ENCODE measurements at regions not wholly inside any gene's neighbourhood (a gene's known extent, or its start where the extent isn't known, plus 50 kb on each side); places are given as distances from the start of the nearest gene placed in this dataset.

- Histone ChIP-seq H3K9me3 (no peaks in the 10 kb centered on the region), H3K27me3 (no peaks in the 10 kb centered on the region), H3K36me3 (no peaks in the 10 kb centered on the region), H3K4me1 (no peaks in the 10 kb centered on the region), H3K27ac (no peak overlapping the region), H3K4me3 (no peak overlapping the region)
- 59 to 69% methylated on average over 6 of the region's 6 CpGs for WGBS, 2 donors
- ATAC-seq (no peak), FAIRE-seq (no peak), DNase-seq (no peak)
- TF ChIP-seq CTCF (IDR thresholded peaks at IDR 0.05) = no peak
- intact Hi-C loops (cut with DNase I) = loop anchor here in 1 of 3 donors (10.0 kb wide), 1 partner anchor 855 kb away; no protein-coding TSS in a partner anchor
Measured at GRCh38 chr4:22949161-22949855, 256.6 kb downstream of the GBA3 start.

- FAIRE-seq (no peak), DNase-seq (no peak), ATAC-seq (no peak)
- Histone ChIP-seq H3K36me3 (no peaks in the 10 kb centered on the region), H3K4me3 (no peak overlapping the region), H3K27ac (no peak overlapping the region), H3K27me3 (no peaks in the 10 kb centered on the region), H3K4me1 (no peaks in the 10 kb centered on the region), H3K9me3 (no peaks in the 10 kb centered on the region)
- intact Hi-C loops (cut with DNase I) = loop anchor here in 1 of 3 donors (10.0 kb wide), 1 partner anchor 857 kb away; no protein-coding TSS in a partner anchor
- 75 to 83% methylated on average over 5 of the region's 5 CpGs for WGBS, 2 donors
- no peak for TF ChIP-seq CTCF (IDR thresholded peaks at IDR 0.05)
Measured at GRCh38 chr4:22947851-22948250, 255.1 kb downstream of the GBA3 start.

GRCh38 chr4:22942920-22943559 is 250.3 kb downstream of the GBA3 start:
- FAIRE-seq (no peak), ATAC-seq (no peak), DNase-seq (no peak)
- H3K27me3 ChIP-seq = no peaks in the 10 kb centered on the region
- H3K4me3 ChIP-seq = no peak overlapping the region
- TF ChIP-seq CTCF (IDR thresholded peaks at IDR 0.05) = no peak
- H3K4me1 ChIP-seq = peaks cover 5 to 12% (median 10%) of the 10 kb centered on the region in 3 donors
- no peak overlapping the region for H3K27ac ChIP-seq
- intact Hi-C loops (cut with DNase I) = loop anchor here in 1 of 3 donors (10.0 kb wide), 1 partner anchor 862 kb away; no protein-coding TSS in a partner anchor
- WGBS, 2 donors = 82 to 85% methylated on average over 6 of the region's 6 CpGs
- H3K36me3 ChIP-seq = no peaks in the 10 kb centered on the region
- no peaks in the 10 kb centered on the region for H3K9me3 ChIP-seq

DNA sequence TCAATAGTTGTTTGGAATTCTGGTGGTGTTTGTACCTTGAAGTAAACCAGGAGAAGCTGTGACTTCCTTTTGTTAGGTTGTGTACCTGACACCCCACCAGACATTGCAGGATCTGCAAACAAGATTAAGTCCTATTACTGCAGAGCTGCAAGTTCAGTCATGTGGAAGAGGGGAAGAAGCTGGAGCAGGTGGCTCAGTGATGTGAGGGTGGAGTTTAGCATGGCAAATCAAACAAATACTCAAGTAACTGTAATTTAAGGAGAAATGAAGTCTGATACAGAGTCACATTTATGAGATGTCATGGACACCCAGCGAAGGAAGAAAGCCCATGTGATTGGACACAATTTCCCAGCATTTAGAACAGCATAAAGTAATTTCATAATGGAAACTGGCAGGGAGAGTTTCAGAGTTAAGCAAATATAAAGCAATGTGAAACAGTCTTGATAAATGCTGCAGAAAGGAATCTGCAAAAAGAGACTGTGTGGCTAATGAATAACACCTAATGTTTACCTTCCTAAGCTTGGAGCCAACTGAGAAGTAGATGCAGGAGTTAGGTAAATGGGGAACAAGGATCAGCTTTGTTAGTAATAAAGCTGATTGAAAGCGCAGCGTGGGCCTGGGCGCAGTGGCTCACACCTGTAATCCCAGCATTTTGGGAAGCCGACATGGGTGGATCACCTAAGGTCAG is 249.1 kb downstream of the GBA3 start:
- peak; percentile 88 to 97 (median 96) for ATAC-seq
- H3K27me3 ChIP-seq = no peaks in the 10 kb centered on the region
- no peaks in the 10 kb centered on the region for H3K9me3 ChIP-seq
- intact Hi-C loops (cut with DNase I) = loop anchor here in 1 of 3 donors (10.0 kb wide), 1 partner anchor 863 kb away; no protein-coding TSS in a partner anchor
- FAIRE-seq = no peak
- no peak for TF ChIP-seq CTCF (IDR thresholded peaks at IDR 0.05)
- H3K4me1 ChIP-seq = peaks cover 5 to 12% (median 10%) of the 10 kb centered on the region in 3 donors
- no peak overlapping the region for H3K4me3 ChIP-seq
- 10 to 12% methylated on average over 5 of the region's 5 CpGs for WGBS, 2 donors
- peak; percentile 26 to 60 (median 52) for DNase-seq
- no peaks in the 10 kb centered on the region for H3K36me3 ChIP-seq
- peak overlapping the region in 3 of 4 donors; percentile 39 to 77 (median 68) for H3K27ac ChIP-seq

Data from pancreas (tissue), 10 donors.